ENCODE measurements at regions not wholly inside any gene's neighbourhood (a gene's known extent, or its start where the extent isn't known, plus 50 kb on each side); places are given as distances from the start of the nearest gene placed in this dataset.

- no peak for TF ChIP-seq CTCF (IDR thresholded peaks at IDR 0.05)
- no peak for TF ChIP-seq POLR2A (IDR thresholded peaks at IDR 0.05)
These were observed 385.9 kb downstream of the GPATCH2 start for GRCh38 chr1:217244971-217245370.
